Right ventricle myocardium inferior (tissue), 1 donor: ENCODE measurements at regions not wholly inside any gene's neighbourhood (a gene's known extent, or its start where the extent isn't known, plus 50 kb on each side); places are given as distances from the start of the nearest gene placed in this dataset.
A peak's percentile ranks its signal among the peaks of the same experiment; 100 is the strongest.

Source experiments
- ATAC-seq: fragments of 200-7000 bp; cut with Tn5 transposase; one replicate; pipeline ENCODE4 v1.9.1; 2020; ENCODE audit warnings: mild to moderate bottlenecking, moderate library complexity
- DNase-seq: peaks from one replicate; pipeline ENCODE4 v3.0.0; 2021; ENCODE audit errors: missing footprints
- intact Hi-C: fragments of 100-400 bp; cut with DNase I; formaldehyde crosslinking; loops from one replicate; pipeline ENCODE4 v1.11.0; 2022
- donor health status: DM: no; HTN: yes; CAD: no; lungs with severe emphysema.

DNA sequence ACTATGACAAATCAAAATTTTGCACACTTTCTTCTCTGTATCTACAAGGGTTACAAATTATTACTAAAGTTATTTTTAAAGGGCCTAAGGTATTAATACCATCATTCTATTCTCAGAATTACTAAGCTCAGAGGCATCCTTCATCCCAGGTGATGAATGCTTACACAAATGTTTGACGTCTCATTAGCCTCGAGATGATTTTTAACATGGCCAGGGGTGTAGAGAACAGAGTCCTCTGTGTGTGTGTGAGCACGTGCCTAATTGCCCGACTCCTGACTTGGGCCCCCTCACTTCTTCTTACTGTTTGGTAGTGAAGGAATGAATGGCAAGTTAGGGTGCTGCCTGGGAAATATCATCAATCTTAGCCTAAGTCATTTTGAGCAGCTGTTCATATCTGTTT, 221.1 kb downstream of the ENC1 start:
- no peak for ATAC-seq
- intact Hi-C loops: no loop called here

DNA sequence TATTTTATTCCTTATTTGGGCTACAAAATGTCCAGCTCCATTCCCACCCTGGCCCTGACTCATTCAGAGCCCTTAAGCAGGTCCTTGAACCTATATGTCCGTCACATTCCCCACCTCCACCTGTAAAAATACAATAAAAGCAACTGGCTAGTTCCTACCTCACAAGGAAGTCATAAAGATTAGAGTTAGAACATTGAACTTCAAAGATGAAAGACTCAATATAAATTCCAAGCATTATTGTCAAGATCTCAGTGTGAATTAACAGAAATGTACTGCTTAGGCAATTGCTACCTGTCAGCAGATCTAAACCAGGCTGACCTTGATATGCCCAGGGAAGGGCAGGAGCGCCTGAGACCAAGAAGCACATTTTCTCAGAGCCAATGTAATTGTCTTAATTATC, 221.8 kb downstream of the ENC1 start:
- DNase-seq: no peak
- ATAC-seq: no peak
- intact Hi-C loops: no loop called here

More for the DNA sequence above, 221.1 kb downstream of the ENC1 start:
- no peak for DNase-seq

- DNase-seq: no peak
- ATAC-seq: no peak
- intact Hi-C loops: no loop called here
Observed at GRCh38 chr5:74418261-74418660, 222.3 kb downstream of the ENC1 start.

DNA sequence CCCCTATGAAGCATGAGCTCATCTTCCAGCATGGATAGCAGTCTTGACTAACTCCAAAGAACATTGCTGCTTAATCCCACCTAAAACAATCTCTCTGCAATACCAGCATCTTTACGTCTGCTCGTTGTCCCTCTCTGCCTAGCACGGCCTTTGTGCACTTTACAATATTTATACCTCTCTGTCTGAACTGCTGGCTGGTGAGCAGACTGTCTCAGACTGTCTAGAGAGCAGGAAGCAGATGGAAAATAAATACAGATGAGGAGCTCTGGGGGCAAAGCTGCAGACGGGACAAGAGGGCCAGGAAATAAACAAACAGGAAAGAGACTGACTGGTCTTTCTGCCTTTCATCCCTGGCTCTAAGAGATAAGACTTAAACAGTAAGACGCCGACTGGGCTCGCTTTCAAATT, 224.8 kb downstream of the ENC1 start:
- DNase-seq: no peak
- no peak for ATAC-seq
- intact Hi-C loops: no loop called here

DNA sequence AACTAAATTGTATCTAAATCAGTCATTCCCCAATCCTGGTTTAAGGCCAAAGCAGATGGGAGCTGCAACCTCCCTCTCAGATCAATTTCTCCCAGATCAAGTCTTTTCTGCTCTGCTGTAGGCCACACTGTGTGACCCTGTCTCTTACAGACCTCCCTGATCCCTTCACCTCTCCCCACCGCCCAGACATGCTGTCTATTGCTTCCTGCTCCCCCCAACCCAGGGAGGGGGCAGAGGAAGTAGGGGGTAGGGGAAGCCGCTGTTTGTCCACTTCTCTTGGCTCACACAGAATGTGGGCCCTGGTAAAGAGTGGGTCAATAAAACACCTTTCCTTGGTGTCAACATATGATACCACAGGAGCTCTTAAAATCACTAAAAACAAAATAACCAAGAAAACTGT, 226.3 kb downstream of the ENC1 start:
- ATAC-seq (no peak), DNase-seq (no peak)
- intact Hi-C loops: no loop called here

- intact Hi-C loops: no loop called here
- no peak for ATAC-seq
- DNase-seq: no peak
Observed at GRCh38 chr5:74413403-74414048, 227.0 kb downstream of the ENC1 start.

DNA sequence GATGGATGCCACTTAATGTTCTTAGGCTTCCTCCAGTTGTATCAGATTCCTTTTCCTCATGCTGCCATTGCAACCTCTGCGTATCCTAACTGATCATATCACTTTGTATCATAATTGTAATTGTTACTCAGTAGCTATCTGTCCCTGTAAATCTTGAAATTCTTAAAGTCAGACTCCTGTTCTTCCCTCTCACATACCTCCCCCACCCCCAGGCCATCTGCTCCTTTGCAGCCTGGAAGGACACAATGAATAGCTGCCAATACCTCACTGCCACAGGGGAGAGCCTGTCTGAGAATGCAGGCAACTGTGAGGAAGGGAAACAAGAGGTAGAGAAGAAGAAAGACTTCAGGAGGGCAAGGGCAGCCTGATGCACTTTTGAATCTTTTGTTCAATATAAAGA, 228.5 kb downstream of the ENC1 start:
- intact Hi-C loops: no loop called here
- no peak for ATAC-seq

DNA sequence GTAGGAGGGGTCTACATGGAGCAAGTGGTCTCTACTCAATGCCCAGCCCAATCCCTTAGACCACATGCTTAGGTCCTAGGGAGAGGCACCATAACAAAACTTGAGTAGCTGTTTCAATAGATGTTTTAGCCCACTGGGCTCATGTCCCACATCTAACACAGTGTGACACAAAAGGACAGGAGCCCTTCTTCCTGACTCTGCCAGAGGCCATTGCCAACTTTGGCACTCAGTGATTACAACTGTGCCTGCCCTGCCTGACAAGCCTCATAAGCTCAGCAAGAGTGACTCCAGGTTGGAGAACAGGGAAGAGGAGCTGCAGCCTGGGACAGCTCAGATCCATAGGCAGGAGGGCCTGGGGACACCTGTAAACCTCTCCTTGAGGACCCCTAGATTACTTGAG, 230.8 kb downstream of the ENC1 start:
- peak; percentile 67 for ATAC-seq
- intact Hi-C loops: no loop called here
- no peak for DNase-seq

More for the DNA sequence above, 228.5 kb downstream of the ENC1 start:
- no peak for DNase-seq

- intact Hi-C loops: no loop called here
- ATAC-seq: peak; percentile 12
- DNase-seq: no peak
Observed at GRCh38 chr5:74409166-74409706, 231.3 kb downstream of the ENC1 start.

- DNase-seq (no peak), ATAC-seq (no peak)
- intact Hi-C loops: no loop called here
Observed at GRCh38 chr5:74408150-74409043, 232.1 kb downstream of the ENC1 start.

- no peak for DNase-seq
- ATAC-seq: no peak
- intact Hi-C loops: no loop called here
Observed at GRCh38 chr5:74407701-74408100, 232.8 kb downstream of the ENC1 start.

GRCh38 chr5:74406844-74407243, 233.7 kb downstream of the ENC1 start:
- intact Hi-C loops: no loop called here
- ATAC-seq: peak; percentile 50
- no peak for DNase-seq

DNA sequence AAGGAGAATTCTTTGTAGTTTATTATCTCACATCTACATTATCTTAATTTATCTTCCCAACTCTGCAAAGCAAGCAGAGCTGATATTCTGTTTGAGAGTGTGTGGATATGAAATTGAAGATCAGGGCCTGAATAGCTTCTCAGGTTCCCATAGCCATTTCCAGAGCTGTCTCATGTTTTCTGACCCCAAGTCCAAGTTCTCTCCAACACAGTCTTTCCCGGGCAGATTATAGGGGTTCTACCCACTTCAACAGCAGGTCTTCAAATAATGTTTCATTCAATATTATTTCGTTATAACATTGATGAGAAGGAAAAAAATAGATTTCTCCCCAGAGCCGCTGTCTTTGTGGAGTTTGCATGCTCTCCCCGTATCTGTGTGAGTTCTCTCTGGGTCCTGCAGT, 234.9 kb downstream of the ENC1 start:
- ATAC-seq (no peak), DNase-seq (no peak)
- intact Hi-C loops: no loop called here

GRCh38 chr5:74404574-74405508, 235.7 kb downstream of the ENC1 start:
- no peak for DNase-seq
- no peak for ATAC-seq
- intact Hi-C loops: no loop called here

GRCh38 chr5:74403771-74404170, 236.8 kb downstream of the ENC1 start:
- DNase-seq (no peak), ATAC-seq (no peak)
- intact Hi-C loops: no loop called here

DNA sequence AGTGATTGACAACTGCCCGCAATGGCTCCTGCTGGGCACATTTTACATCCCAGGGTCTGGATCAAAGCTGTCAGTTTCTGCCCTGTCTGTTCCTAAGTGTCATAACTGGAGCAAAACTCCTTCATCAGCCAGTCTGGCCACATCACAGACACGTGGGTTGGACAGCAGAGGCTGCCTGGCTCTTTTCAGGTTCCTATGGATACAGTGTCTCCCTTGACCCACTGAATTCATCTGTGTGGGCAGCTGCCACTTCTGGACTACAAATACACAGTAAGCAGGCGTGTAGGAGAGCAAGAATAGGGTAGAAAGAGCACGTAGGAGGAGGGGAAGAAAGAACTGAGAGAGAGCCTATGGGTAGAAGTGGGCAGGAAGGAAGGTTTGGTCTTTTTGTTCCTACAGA, 238.0 kb downstream of the ENC1 start:
- intact Hi-C loops: no loop called here
- ATAC-seq: no peak
- DNase-seq: no peak

- intact Hi-C loops: no loop called here
- ATAC-seq (no peak), DNase-seq (no peak)
Observed at GRCh38 chr5:74401946-74402320, 238.6 kb downstream of the ENC1 start.

GRCh38 chr5:74401281-74401945, 239.1 kb downstream of the ENC1 start:
- ATAC-seq: no peak
- intact Hi-C loops: no loop called here

GRCh38 chr5:74400067-74400466, 240.5 kb downstream of the ENC1 start:
- ATAC-seq: no peak
- DNase-seq: no peak
- intact Hi-C loops: no loop called here

More at GRCh38 chr5:74401281-74401945, 239.1 kb downstream of the ENC1 start:
- DNase-seq: no peak
